ENCODE measurements at regions not wholly inside any gene's neighbourhood (a gene's known extent, or its start where the extent isn't known, plus 50 kb on each side); places are given as distances from the start of the nearest gene placed in this dataset.

- TF ChIP-seq CTCF (IDR thresholded peaks at IDR 0.05; ENCODE audit: unreplicated experiment in 3 of 3), result no peak
- Mint-ChIP-seq H3K4me3 (no peak overlapping the region), H3K27me3 (ENCODE audit: low read depth) (peaks cover 8% of the 10 kb centered on the region), H3K27ac (no peak overlapping the region), H3K4me1 (no peaks in the 10 kb centered on the region), H3K36me3 (ENCODE audit: low read depth) (no peaks in the 10 kb centered on the region), H3K9me3 (no peaks in the 10 kb centered on the region)
Measured at GRCh38 chr13:44698066-44698465, 121.9 kb upstream of the TSC22D1 start.

- TF ChIP-seq CTCF (IDR thresholded peaks at IDR 0.05; ENCODE audit: unreplicated experiment in 3 of 3), result no peak
- H3K4me3 Mint-ChIP-seq, result no peak overlapping the region
- no peaks in the 10 kb centered on the region for H3K4me1 Mint-ChIP-seq
- peaks cover 8% of the 10 kb centered on the region for H3K27me3 Mint-ChIP-seq (ENCODE audit: low read depth)
- no peak overlapping the region for H3K27ac Mint-ChIP-seq
- H3K36me3 Mint-ChIP-seq (ENCODE audit: low read depth), result no peaks in the 10 kb centered on the region
- no peaks in the 10 kb centered on the region for H3K9me3 Mint-ChIP-seq
Measured at GRCh38 chr13:44697058-44697457, 120.9 kb upstream of the TSC22D1 start.

- H3K9me3 Mint-ChIP-seq, result no peaks in the 10 kb centered on the region
- peaks cover 8% of the 10 kb centered on the region for H3K27me3 Mint-ChIP-seq (ENCODE audit: low read depth)
- TF ChIP-seq CTCF (IDR thresholded peaks at IDR 0.05; ENCODE audit: unreplicated experiment in 3 of 3), result no peak
- H3K27ac Mint-ChIP-seq, result no peak overlapping the region
- no peaks in the 10 kb centered on the region for H3K36me3 Mint-ChIP-seq (ENCODE audit: low read depth)
- H3K4me1 Mint-ChIP-seq, result no peaks in the 10 kb centered on the region
- no peak overlapping the region for H3K4me3 Mint-ChIP-seq
Measured at GRCh38 chr13:44695520-44695919, 119.4 kb upstream of the TSC22D1 start.

- H3K27ac Mint-ChIP-seq, result no peak overlapping the region
- no peak for TF ChIP-seq CTCF (IDR thresholded peaks at IDR 0.05; ENCODE audit: unreplicated experiment in 3 of 3)
- no peaks in the 10 kb centered on the region for H3K4me1 Mint-ChIP-seq
- H3K36me3 Mint-ChIP-seq (ENCODE audit: low read depth), result no peaks in the 10 kb centered on the region
- no peaks in the 10 kb centered on the region for H3K9me3 Mint-ChIP-seq
- no peak overlapping the region for H3K4me3 Mint-ChIP-seq
- H3K27me3 Mint-ChIP-seq (ENCODE audit: low read depth), result peaks cover 8% of the 10 kb centered on the region
Measured at GRCh38 chr13:44694842-44695241, 118.7 kb upstream of the TSC22D1 start.

- TF ChIP-seq CTCF (IDR thresholded peaks at IDR 0.05; ENCODE audit: unreplicated experiment in 3 of 3), result no peak
- Mint-ChIP-seq H3K27ac (no peak overlapping the region), H3K9me3 (no peaks in the 10 kb centered on the region), H3K4me3 (no peak overlapping the region), H3K27me3 (ENCODE audit: low read depth) (peaks cover 8% of the 10 kb centered on the region), H3K4me1 (no peaks in the 10 kb centered on the region), H3K36me3 (ENCODE audit: low read depth) (no peaks in the 10 kb centered on the region)
Measured at GRCh38 chr13:44694291-44694690, 118.2 kb upstream of the TSC22D1 start.

- no peaks in the 10 kb centered on the region for H3K4me1 Mint-ChIP-seq
- H3K4me3 Mint-ChIP-seq, result no peak overlapping the region
- no peaks in the 10 kb centered on the region for H3K9me3 Mint-ChIP-seq
- H3K27ac Mint-ChIP-seq, result peak overlapping the region in 1 of 3 experiments; percentile 41
- H3K27me3 Mint-ChIP-seq (ENCODE audit: low read depth), result peaks cover 11% of the 10 kb centered on the region
- TF ChIP-seq CTCF (IDR thresholded peaks at IDR 0.05; ENCODE audit: unreplicated experiment in 3 of 3), result no peak
- no peaks in the 10 kb centered on the region for H3K36me3 Mint-ChIP-seq (ENCODE audit: low read depth)
Measured at GRCh38 chr13:44693156-44693764, 117.1 kb upstream of the TSC22D1 start.
